GM18873 (cell line): ENCODE measurements at regions not wholly inside any gene's neighbourhood (a gene's known extent, or its start where the extent isn't known, plus 50 kb on each side); places are given as distances from the start of the nearest gene placed in this dataset.
"Not testable (repeated sequence)": the region's sequence is repeated elsewhere in the genome, so short reads cannot be mapped to it uniquely, and the experiment has no call there.

ENCODE experiments used
- ATAC-seq: cut with Tn5 transposase; IDR thresholded peaks from one replicate; pipeline ENCODE4 v1.9.1; 2021; ENCODE audit warnings: mild to moderate bottlenecking, moderate library complexity, moderate number of reproducible peaks; ENCODE audit not compliant: unreplicated experiment, low FRiP score

DNA sequence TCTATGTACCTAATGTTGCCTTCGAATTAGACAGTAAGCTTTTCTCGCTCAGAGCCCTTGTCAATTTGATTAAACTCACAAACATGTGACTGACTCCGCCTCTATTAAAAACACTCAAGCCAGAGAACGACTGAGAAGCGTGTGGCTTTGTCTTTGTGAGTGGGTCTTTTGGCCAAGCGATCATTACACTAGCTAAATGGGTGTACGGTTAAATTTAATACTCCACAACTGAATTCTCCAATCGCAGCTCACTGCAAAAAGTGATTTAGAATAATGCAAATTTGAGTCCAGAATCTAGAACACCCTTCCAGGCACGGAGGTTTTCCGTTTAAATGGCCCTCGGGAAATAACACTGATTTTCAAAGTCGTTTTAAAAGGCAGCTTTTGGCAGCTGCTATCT, 253.7 kb downstream of the EFCAB11 start:
- no peak for ATAC-seq

DNA sequence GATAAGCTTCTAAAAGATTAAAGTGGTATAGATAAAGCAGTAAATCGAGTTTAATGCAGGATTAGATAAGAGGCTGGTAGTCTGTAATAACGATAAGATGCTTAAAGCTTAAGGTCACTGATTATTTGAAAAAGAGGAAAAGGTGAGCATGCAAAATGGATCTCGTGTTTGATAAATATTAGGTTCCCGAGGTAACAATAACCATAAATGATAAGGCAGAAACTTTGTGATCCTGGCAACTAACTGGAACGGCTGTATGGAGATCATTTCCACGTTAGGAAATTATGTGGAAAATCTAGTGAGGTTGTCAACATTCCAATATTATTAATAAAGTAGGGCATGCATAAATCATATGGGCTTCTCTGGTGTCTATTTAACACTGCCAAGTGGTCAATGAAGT, 255.5 kb downstream of the EFCAB11 start:
- ATAC-seq, result no peak

DNA sequence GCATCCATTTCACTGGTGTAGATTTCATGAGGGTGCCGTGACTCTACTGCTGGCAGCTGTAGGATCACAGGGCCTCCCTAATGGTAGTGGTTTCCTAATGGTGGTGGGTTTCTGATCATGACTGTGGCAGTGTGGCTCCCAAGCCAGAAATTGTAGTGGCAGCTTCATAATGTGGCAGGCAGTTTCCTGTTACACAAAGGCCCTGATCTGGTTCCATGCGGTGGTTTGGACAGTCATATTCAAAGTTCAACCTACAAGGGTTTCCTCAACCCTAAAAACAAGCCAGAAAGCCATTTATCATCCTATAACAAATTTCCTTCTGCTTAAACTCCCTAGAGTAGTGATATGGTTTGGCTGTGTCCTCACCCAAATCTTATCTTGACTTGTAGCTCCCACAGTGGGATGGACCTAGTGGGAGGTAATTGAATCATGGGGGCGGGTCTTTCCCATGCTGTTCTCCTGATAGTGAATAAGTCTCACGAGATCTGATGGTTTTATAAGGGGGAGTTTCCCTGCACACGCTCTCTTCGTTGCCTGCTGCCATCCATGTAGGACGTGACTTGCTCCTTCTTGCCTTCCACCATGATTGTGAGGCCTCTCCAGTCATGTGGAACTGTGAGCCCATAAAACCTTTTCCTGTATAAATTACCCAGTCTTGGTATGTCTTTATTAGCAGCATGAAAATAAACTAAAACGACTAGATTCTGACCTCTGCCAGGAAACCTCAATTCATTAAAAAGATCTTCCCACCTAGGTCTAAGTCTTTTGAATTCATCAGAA, 257.1 kb downstream of the EFCAB11 start:
- no peak for ATAC-seq

DNA sequence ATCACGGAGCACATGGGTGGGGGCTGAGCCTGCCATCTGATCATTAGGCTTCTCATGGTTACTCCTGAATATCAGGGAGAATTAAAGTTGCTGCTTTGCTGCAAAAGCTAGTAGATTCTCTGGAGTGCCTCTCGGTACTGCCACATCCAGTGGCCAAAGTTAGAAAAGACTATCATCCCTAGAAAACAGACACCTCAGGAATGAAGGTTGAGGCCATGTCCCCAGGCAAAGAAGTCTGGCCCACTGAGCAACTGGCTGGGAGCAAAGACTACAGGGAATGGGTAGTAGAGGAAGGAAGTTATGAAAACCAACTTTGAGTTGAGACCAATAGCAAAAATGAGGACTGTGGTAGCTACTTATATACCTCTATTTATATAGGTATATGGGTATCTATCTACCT, 258.7 kb downstream of the EFCAB11 start:
- no peak for ATAC-seq

DNA sequence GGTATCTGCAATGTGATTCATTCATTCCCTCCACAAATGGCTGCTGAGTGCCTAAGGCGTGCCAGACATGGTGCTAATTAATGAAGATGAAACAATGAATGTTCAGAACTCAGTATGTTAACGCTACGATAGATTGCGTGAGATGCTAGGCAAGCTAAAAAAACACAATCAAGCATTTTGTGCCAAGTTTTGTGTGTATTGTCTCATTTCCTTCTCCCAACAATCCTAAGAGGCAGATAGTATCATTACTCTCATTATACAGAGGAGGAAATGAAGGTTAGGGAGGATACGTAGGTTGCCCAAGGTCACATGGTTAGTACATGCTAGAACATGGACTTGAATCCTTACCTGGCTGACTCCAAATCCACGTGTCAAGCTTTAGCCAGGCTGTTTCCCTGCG, 264.4 kb downstream of the EFCAB11 start:
- ATAC-seq, result no peak

DNA sequence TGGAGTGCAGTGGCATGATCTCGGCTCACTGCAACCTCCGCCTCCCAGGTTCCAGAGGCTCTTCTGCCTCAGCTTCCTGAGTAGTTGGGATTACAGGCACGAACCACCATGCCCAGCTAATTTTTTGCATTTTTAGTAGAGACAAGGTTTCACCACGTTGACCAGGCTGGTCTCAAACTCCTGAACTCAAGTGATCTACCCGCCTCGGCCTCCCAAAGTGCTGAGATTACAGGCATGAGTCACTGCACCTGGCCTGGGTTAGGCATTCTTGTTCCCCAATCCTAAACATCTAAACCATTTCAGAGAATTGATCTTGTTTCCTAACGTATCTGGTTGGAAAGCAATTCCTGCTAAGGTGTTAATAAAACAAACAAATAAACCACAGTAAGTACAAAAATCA, 264.8 kb downstream of the EFCAB11 start:
- ATAC-seq, result not testable (repeated sequence)

DNA sequence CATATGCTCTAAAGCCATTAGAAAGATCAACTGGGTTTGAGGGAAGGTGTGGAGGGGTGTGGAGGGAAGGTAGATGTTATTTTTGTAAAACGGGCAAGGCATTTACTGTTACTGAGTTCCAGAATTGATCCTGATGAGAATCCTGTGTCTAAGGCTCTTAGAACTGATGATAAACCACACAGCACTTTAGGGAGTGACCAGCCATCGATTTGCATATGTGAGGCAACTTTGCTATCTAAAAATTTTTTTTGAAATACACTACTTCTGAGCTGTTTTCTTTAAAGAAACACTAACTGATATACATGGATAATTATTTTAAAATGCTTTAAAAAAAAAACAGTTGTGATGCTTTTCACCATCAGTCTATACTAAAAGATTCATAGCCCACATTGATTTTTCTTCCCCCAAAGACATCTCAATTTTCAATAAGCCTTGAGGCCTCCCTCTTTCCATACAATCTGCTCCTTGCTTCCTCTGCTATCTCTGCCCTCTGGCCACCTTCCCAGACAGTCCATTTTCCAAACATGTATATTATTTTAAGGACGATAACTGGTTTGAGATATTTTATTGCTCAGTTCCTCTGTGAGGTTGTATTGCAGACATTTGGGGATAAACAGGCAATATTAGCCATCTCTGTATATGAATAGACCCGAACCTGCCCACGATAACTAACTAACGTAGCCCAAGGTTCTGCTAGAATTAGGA, 265.9 kb downstream of the EFCAB11 start:
- no peak for ATAC-seq

DNA sequence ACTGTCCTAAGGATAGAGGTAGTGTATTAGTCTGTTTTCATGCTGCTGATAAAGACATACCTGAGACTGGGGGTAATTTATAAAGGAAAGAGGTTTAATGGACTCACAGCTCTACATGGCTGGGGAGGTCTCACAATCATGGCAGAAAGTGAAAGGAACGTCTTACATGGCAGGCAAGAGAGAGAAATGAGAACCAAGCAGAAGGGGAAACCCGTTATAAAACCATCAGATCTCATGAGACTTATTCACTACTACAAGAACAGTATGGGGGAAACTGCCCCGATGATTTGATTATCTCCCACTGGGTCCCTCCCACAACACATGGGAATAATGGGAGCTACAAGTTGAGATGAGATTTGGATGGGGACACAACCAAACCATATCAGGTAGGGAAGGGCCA, 267.4 kb downstream of the EFCAB11 start:
- ATAC-seq, result not testable (repeated sequence)

DNA sequence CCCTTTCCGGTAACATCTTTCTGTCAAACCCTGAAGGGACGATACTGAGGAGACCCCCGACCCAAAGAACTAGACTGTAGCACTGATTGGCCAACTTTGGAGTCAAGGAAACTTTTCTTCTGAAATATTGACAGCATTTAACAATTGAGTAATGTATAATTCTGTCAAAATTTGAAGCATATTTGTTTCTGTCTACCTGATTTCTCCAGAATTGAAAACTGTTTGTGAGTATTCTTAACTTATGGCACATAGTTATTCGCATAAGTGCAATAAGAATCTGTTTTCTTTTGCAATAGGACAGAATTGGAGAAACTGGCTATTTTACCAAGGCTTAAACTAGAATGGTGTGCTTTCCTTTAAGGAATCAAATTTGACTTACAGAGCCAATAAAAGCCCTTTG, 267.1 kb upstream of the FOXN3 start:
- no peak for ATAC-seq

DNA sequence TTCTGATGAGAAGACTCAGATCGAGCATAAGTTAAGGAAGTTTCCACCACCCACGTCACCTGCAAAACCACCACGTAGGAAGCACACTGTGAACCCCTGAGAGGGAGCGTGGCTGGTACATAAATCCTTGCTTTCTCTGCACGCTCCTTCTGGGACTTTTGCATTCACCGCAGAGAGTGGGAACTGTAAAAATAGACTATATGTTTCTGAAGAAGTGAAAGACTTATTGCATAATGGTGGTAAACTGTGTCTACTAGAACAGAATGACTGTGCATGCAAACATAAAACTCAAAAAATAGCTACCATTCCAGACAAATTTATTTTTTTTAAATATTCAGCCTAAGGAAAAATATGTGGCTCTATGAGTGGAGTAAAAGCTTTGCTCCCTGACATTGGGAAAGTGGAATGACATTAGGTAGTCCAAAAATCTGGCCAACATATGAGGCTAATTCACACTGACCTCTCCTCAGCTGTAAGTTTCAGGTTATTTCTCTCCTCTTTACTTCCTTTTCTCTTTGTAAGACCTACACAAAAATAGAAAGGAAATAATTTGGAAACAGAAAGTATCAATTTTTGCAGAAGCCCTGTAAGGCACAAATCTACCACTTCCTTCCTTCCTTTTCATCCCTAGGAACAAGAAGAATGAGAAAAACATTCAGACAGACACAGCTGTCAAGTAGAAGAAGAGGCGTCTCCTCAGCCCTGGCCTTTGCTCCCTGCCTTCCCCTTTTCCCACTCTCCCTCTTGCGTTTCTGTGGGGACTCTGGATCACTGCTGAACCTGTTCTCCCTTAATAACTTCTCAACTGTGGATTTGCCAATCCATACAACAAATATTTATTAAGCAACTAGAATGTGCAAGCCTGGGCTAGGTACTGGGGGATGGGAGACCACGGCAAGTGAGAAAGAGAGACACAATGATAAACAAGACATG, 264.3 kb upstream of the FOXN3 start:
- ATAC-seq, result no peak

DNA sequence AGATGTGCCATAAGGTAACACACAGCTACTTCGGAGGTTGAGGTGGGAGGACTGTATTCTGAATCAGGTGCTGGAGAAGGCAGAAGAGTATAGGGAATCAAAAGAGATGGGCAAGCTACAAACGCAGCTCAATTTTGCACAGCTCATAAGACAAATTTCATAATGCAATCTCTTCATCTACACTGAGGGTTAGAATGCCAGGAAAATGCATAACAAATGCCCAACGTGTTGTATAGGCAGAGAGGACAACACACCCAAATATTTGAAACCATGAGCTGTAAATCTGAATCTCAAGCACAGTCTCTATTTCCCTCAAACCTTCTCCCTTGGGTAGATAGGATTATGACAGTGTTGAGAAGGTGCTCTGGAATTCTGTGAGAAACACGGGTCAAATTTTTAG, 263.1 kb upstream of the FOXN3 start:
- ATAC-seq, result no peak

DNA sequence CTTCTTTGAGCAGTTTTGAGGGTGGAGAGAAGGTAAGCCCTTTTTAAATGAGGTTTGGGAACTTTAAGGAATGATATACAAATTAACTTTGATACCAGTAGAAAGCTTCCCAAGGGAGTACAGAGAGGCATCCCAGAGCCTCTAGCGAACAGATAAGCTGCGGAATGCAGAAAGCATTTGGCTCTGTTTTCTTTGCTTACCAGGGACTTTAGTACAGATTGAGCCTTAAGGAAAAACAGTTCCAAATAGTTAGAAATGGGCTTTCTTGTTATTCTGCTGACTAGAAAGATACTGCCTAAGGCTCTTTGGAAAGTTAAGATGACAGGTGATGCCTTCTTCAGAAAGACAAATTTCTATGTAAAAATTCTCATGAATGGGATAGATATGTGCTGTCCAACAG, 261.7 kb upstream of the FOXN3 start:
- ATAC-seq, result no peak

DNA sequence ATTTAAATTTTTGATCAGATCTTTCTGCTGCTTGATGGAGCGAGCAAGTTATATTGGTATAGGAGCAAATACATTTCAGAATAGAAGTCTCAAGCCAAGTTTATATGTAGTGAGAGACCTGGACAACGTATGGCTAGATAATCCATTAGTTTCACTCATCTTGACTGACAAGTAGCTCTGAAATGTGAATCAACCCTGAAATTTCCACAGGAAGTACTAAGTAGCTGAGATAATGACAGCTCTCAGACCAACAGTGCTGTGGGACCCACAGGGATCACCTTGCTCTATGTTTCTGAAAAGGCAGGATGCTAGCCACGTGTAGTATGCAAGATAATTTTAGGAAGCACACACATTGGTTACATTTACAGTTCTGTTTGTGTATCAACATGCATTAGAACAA, 258.6 kb upstream of the FOXN3 start:
- no peak for ATAC-seq

DNA sequence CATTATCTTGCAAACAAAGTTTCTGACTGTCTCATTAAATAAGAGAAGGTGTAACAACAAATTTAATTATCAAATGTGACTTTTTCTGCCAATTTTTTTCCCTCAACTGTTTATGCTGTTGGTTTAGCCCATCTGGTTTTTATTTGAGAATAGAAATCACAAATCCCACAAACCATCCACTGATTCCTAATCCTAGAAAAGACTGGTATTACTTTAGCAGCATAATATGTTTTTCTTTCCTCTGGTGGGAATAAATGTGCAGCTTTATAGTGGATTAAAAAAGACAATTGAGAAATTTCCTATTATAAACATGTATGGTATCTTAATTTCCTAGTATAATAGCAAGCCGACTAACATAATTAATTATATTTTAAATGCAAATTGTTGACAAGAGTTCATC, 257.9 kb upstream of the FOXN3 start:
- no peak for ATAC-seq

DNA sequence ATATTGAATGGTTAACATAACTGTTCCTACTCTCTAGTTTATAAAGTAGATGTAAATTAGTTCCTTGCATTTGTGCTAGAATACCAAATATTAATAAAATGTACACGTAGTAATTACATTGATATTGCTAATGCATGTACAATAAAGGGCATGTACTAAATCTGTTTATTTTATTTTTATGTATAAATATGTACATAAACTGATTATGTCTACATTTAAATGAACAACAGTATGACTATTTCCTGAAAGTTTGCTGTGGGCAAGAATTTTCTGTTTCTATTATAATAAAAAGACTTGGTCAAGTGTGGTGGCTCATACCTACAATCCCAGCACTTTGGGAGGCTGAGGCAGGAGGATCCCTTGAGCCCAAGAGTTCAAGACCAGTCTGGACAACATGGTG, 257.2 kb upstream of the FOXN3 start:
- ATAC-seq, result no peak

DNA sequence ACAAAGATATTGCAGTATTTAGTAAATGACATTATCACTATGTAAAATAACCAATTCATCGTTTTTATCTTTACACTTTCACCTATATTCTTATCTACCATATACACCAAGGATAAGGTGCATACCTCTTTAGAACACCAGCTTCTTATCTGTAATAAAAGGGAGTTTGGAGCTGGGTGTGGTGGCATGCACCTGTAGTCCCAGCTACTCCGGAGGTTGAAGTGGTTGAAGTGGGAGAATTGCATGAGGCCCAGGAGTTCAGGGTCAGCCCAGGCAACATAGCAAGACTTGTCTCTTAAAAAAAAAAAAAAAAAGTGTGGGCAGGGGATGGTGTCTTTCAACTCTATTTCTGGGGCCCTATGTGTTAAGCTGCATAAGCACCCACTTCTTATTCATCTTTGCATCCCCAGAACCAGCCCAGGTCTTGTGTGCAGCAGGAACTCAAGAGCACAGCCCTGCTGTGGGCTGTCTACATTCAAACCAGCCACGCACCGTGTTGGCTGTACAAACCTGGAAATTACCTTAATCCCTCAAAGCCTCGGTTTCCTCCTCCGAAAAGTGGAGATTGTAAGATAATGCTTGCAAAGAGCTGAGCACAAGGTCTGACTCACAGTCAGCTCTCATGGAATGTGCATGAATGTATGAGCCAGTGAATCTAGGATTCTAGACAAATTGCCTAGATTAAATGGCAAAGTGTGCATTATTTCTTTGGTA, 256.6 kb upstream of the FOXN3 start:
- no peak for ATAC-seq

DNA sequence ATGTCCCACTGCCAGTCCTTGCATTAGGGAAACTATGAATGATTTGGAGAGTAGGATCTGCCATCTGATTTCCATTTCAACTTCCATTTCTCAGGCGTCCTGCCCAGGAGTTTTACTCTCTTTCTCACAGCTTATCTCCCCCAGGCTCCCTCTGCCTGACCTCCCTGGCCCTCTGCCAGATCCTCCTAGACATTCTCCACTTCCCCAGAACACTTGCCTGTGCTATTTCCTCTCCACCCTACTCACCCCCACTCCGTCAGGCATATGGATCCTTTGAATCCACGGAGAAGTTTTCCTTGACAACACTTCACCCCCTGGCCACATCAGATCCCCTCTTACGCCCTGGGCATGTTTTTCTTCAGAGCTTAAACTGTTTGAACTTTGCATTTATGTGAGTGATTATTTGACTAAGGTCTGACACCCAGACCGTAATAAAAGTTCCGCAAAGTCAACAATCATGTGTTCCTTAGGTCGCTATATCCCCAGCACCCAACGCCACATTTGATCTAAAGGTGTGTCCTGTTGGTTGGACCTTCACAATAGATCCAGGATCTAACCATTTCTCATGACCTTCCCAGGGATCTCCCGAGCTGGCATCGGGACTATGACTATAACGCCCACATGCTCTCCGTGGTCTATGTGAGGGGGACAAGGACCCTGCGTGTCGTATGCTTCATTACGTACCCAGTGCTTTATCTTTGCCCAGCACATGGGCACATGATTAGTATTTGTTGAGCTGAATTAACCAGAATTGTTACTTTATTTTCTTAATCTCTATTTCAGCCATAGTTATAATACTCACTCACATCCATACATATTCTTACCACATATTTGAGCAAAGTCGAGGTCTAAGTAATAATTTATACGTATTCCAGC, 255.8 kb upstream of the FOXN3 start:
- ATAC-seq, result no peak

DNA sequence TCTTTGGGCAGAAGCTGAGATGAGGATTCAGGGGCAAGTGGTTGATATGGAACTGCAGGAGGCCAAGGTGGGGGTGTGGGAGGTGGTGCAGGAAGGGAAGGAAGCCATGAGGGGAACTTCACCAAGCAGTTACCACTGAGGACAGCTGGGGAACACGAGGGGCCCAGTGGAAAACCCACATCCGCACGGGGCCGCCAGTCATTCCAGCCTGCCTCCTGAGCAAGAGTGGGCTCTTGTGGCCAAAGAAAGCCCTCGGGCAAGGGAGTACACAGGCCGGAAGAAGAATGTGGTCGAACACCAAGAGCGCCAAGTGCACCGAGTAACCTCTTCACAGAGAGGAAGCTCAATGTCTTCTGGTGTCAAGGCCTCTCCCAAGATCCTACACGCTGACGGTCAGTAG, 252.2 kb upstream of the FOXN3 start:
- ATAC-seq, result no peak

DNA sequence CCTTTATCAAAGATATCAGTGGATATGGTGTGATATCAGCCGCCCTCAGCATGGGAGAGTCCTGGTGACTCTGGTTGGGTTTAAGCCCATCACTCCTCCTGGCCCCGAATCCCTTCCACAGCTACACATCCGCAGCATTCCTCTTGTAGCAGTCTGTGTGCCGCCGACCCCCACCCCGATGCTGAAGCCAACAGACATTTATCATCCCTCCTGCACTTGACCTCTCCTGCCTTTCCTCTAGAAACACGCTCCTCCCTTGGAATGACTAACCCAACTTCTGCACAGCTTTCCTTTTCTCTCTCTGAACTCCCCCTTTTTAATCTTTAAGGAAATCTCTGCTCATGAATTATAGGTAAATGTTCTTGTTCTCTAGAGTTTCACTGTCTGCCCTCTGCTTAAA, 250.9 kb upstream of the FOXN3 start:
- ATAC-seq, result no peak
